Body of pancreas (tissue), 4 donors: ENCODE measurements at regions not wholly inside any gene's neighbourhood (a gene's known extent, or its start where the extent isn't known, plus 50 kb on each side); places are given as distances from the start of the nearest gene placed in this dataset.

Source experiments
- CTCF ChIP-seq, 7 experiments: fragments of 450-650 bp in 4 of 7; fragments of 200-600 bp in 3 of 7; sonication (generic) in 3 of 7; IDR thresholded peaks; one replicate each; pipeline ENCODE4 v1.5.1; 2016 to 2019; ENCODE audit warnings: antibody characterized with exemption in 7 of 7
- POLR2A ChIP-seq, 3 donors: fragments of 450-650 bp; IDR thresholded peaks; one replicate each; pipeline ENCODE4 v1.6.1; 2016; ENCODE audit warnings: antibody characterized with exemption in 3 of 3, mild to moderate bottlenecking in 2 of 3

GRCh38 chr13:30020726-30021312, 170.4 kb upstream of the UBL3 start:
- TF ChIP-seq CTCF (IDR thresholded peaks at IDR 0.05) (no peak), POLR2A (IDR thresholded peaks at IDR 0.05) (no peak)
